GM12878 (cell line): ENCODE measurements at regions not wholly inside any gene's neighbourhood (a gene's known extent, or its start where the extent isn't known, plus 50 kb on each side); places are given as distances from the start of the nearest gene placed in this dataset.

ENCODE experiments used
- ATAC-seq: fragments of 200-7000 bp; cut with Tn5 transposase; 3 replicates; pipeline ENCODE4 v1.9.1; 2020; ENCODE audit warnings: mild to moderate bottlenecking, moderate library complexity
- BruUV-seq: library from RNA; stranded (reverse); fragments of 400-500 nt; replicated peaks from 2 replicates; lab custom pipeline; 2021; lab: Mats Ljungman, UMichigan
- CTCF ChIA-PET: fragments of 300-600 bp; sonication (Branson Sonifier 250); formaldehyde crosslinking; extraction: SDS; loops from one replicate; lab custom pipeline; 2021; ENCODE audit warnings: inconsistent platforms; lab: Yijun Ruan, JAX
- POLR2A ChIA-PET: fragments of 350-600 bp; formaldehyde crosslinking; extraction: SDS; loops from one replicate; lab custom pipeline; 2021; ENCODE audit warnings: inconsistent platforms; lab: Charles Lee
- RAD21 ChIA-PET: fragments of 300-600 bp; sonication (Branson Sonifier 250); formaldehyde crosslinking; loops from one replicate; lab custom pipeline; 2023; ENCODE audit warnings: antibody characterized with exemption; ENCODE audit not compliant: unreplicated experiment; lab: Charles Lee
- SMC1A ChIA-PET: fragments of 300-600 bp; sonication (Branson Sonifier 250); formaldehyde crosslinking; loops from one replicate; lab custom pipeline; 2023; ENCODE audit not compliant: unreplicated experiment, uncharacterized antibody; lab: Charles Lee
- DNase-seq: peaks from one replicate; pipeline ENCODE4 v3.0.0-alpha.2; 2011; ENCODE audit warnings: low read depth, low spot score
- FAIRE-seq: peaks from 3 replicates; lab custom pipeline; 2011; peaks lifted over from hg19 to GRCh38; lab: Jason Lieb, UNC
- H2AFZ ChIP-seq: 2 replicates; pipeline ENCODE4 v1.6.0; 2011; ENCODE audit warnings: low read depth, low read length, control low read depth; ENCODE audit not compliant: control insufficient read depth
- H3K27ac ChIP-seq: 2 replicates; pipeline ENCODE4 v1.5.1; 2011; ENCODE audit warnings: control low read depth; ENCODE audit not compliant: control insufficient read depth, insufficient read depth
- H3K27me3 ChIP-seq, 2 experiments: replicated peaks in 1 of 2; 2 replicates each; pipeline versions ENCODE4 v1.6.0 to v1.6.1; 2011; ENCODE audit warnings: low read length in 1 of 2; ENCODE audit not compliant: control insufficient read depth in 2 of 2, insufficient read depth in 2 of 2
- H3K36me3 ChIP-seq, 2 experiments: 2 replicates each; pipeline ENCODE4 v1.5.1; 2011; ENCODE audit warnings: low read length in 1 of 2; ENCODE audit not compliant: control insufficient read depth in 2 of 2, insufficient read depth in 2 of 2
- H3K4me1 ChIP-seq: 2 replicates; pipeline ENCODE4 v1.6.1; 2011; ENCODE audit warnings: mild to moderate bottlenecking, low read length, moderate library complexity, mixed read lengths; ENCODE audit not compliant: control insufficient read depth, insufficient read depth
- H3K4me2 ChIP-seq: 2 replicates; pipeline ENCODE4 v1.6.0; 2011; ENCODE audit warnings: control low read depth; ENCODE audit not compliant: control insufficient read depth, insufficient read depth
- H3K4me3 ChIP-seq: fragments of 200-600 bp; sonication (generic); 2 replicates; pipeline ENCODE4 v1.5.1; 2016
- H3K79me2 ChIP-seq: 2 replicates; pipeline ENCODE4 v1.6.0; 2011; ENCODE audit warnings: low read length; ENCODE audit not compliant: control insufficient read depth, insufficient read depth
- H3K9ac ChIP-seq: 2 replicates; pipeline ENCODE4 v1.8.0; 2011; ENCODE audit warnings: low read length, control low read depth, mixed read lengths; ENCODE audit not compliant: control insufficient read depth, insufficient read depth
- H3K9me3 ChIP-seq: replicated peaks from 3 replicates; pipeline ENCODE4 v1.5.1; 2011; ENCODE audit warnings: mild to moderate bottlenecking, low read length; ENCODE audit not compliant: control insufficient read depth, insufficient read depth
- H4K20me1 ChIP-seq: 2 replicates; pipeline ENCODE4 v1.6.0; 2011; ENCODE audit not compliant: control insufficient read depth, insufficient read depth
- E2F4 ChIP-seq: IDR thresholded peaks from 2 replicates; pipeline ENCODE4 v1.6.1; 2012; ENCODE audit warnings: low read depth, low read length, improper control_type of control experiment
- EGR1 ChIP-seq, 2 experiments: IDR thresholded peaks; 1 replicate in 1 of 2; 2 replicates in 1 of 2; pipeline ENCODE4 v1.6.1; 2011 to 2012; ENCODE audit warnings: low read depth in 2 of 2, low read length in 2 of 2, borderline replicate concordance in 1 of 2, mild to moderate bottlenecking in 1 of 2, moderate library complexity in 1 of 2
- NFYA ChIP-seq: IDR thresholded peaks from 2 replicates; pipeline ENCODE4 v1.6.1; 2011; ENCODE audit warnings: low read depth, mild to moderate bottlenecking, low read length, improper control_type of control experiment, borderline replicate concordance
- PRDM15 ChIP-seq: fragments of 450-650 bp; formaldehyde crosslinking; IDR thresholded peaks from 2 replicates; pipeline ENCODE4 v1.4.0; 2020; ENCODE audit warnings: mild to moderate bottlenecking, moderate library complexity
- ZBTB33 ChIP-seq: fragments of 450-650 bp; IDR thresholded peaks from 2 replicates; pipeline ENCODE4 v1.6.1; 2017; ENCODE audit warnings: mild to moderate bottlenecking
- ZNF384 ChIP-seq: IDR thresholded peaks from 2 replicates; pipeline ENCODE4 v1.6.1; 2012; ENCODE audit warnings: low read depth, mild to moderate bottlenecking, low read length, improper control_type of control experiment, borderline replicate concordance
- WGBS: methylation state at CpG from one replicate; pipeline ENCODE4 v1.1.6; 2016; ENCODE audit warnings: low lambda C conversion rate; ENCODE audit not compliant: insufficient replicate concordance, insufficient coverage; ENCODE audit errors: missing lambda C conversion rate; 5-methylcytosine and 5-hydroxymethylcytosine counted together
- in situ Hi-C: fragments of 300-500 bp; cut with MboI; formaldehyde crosslinking; loops from 9 replicates; pipeline ENCODE4 v1.14.3; 2018; ENCODE audit warnings: mixed read lengths
- intact Hi-C: fragments of 100-400 bp; cut with micrococcal nuclease; formaldehyde crosslinking; loops from one replicate; pipeline ENCODE4 v1.14.2; 2022; ENCODE audit not compliant: unreplicated experiment

- peaks cover 1% of the 10 kb centered on the region; the same call in 1 of the 2 replicates for H3K4me1 ChIP-seq
- H3K9me3 ChIP-seq, result no peaks in the 10 kb centered on the region
- ChIA-PET RAD21 (no interaction called here), SMC1A (interaction anchor here (0.6 to 2.0 kb wide), 8 partner anchors 10 to 607 kb away, joined by 3 to 5 read pairs (median 4); no protein-coding TSS in a partner anchor)
- H3K9ac ChIP-seq, result no peak overlapping the region
- ATAC-seq, result no peak
- intact Hi-C loops, result no loop called here
- WGBS, result 92% methylated on average over 6 of the region's 6 CpGs
- no peaks in the 10 kb centered on the region for H3K27me3 ChIP-seq
- TF ChIP-seq PRDM15 (no peak), ZBTB33 (no peak), EGR1 (IDR thresholded peaks at IDR 0.05; ENCODE audit: borderline replicate concordance in 1 of 2, low read depth in 2 of 2, low read length in 2 of 2) (no peak), E2F4 (no peak), ZNF384 (no peak), NFYA (no peak)
- TF ChIP-seq, all 136 proteins: peak for 0
- no TSS peak for BruUV-seq
- POLR2A ChIA-PET, result no interaction called here
- no peak for DNase-seq
- CTCF ChIA-PET, result no interaction called here
- H4K20me1 ChIP-seq, result no peaks in the 10 kb centered on the region
- H3K36me3 ChIP-seq, result no peaks in the 10 kb centered on the region
- no peak overlapping the region for H3K27ac ChIP-seq
- H2AFZ ChIP-seq, result no peak overlapping the region
- no peaks in the 10 kb centered on the region for H3K79me2 ChIP-seq
- no peak for FAIRE-seq
- in situ Hi-C loops, result no loop called here
- H3K4me2 ChIP-seq, result no peak overlapping the region
- no peak overlapping the region for H3K4me3 ChIP-seq
Measured at GRCh38 chr7:131236318-131236672, 91.4 kb upstream of the MKLN1 start.
